Sigmoid colon (tissue), 3 donors: ENCODE measurements at regions not wholly inside any gene's neighbourhood (a gene's known extent, or its start where the extent isn't known, plus 50 kb on each side); places are given as distances from the start of the nearest gene placed in this dataset.

Experiments used
- POLR2A ChIP-seq, 2 donors: fragments of 450-650 bp; IDR thresholded peaks; one replicate each; pipeline ENCODE4 v1.6.1; 2016; ENCODE audit warnings: antibody characterized with exemption in 2 of 2, mild to moderate bottlenecking in 2 of 2, moderate library complexity in 2 of 2
- TF ChIP-seq, protein P1 (sequence below), 4 experiments: fragments of 450-650 bp in 3 of 4; fragments of 200-600 bp in 1 of 4; IDR thresholded peaks; one replicate each; pipeline ENCODE4 v1.5.1; 2016 to 2019; ENCODE audit warnings: antibody characterized with exemption in 4 of 4, mild to moderate bottlenecking in 3 of 4, moderate library complexity in 2 of 4

DNA sequence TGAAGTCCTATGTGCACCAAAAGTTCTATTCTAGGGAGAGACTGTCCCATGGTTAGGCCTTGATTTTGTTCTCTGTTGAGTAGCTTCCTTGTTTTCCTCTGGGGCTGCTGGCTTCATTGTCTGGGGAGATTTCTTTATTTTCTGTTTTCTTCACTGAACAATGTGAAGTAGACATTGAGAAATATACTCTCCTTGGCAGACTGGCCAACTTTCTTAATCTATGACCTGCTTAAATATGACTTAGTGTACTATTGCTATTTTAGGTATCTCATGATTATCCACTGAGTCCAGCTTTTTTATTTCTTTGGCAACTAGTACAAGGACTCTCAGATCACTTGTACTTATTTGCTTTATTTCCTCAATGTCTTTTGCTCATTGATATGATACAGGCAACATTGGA lies 1594.6 kb downstream of the ARAP2 start:
- TF ChIP-seq, protein P1, sequence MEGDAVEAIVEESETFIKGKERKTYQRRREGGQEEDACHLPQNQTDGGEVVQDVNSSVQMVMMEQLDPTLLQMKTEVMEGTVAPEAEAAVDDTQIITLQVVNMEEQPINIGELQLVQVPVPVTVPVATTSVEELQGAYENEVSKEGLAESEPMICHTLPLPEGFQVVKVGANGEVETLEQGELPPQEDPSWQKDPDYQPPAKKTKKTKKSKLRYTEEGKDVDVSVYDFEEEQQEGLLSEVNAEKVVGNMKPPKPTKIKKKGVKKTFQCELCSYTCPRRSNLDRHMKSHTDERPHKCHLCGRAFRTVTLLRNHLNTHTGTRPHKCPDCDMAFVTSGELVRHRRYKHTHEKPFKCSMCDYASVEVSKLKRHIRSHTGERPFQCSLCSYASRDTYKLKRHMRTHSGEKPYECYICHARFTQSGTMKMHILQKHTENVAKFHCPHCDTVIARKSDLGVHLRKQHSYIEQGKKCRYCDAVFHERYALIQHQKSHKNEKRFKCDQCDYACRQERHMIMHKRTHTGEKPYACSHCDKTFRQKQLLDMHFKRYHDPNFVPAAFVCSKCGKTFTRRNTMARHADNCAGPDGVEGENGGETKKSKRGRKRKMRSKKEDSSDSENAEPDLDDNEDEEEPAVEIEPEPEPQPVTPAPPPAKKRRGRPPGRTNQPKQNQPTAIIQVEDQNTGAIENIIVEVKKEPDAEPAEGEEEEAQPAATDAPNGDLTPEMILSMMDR (IDR thresholded peaks at IDR 0.05), result no peak
- TF ChIP-seq POLR2A (IDR thresholded peaks at IDR 0.05), result no peak
